Upper lobe of right lung (tissue), 1 donor: ENCODE measurements at regions not wholly inside any gene's neighbourhood (a gene's known extent, or its start where the extent isn't known, plus 50 kb on each side); places are given as distances from the start of the nearest gene placed in this dataset.

Source experiments
- ATAC-seq: fragments of 200-7000 bp; cut with Tn5 transposase; one replicate; pipeline ENCODE4 v1.9.1; 2020; ENCODE audit warnings: mild to moderate bottlenecking, moderate library complexity
- DNase-seq: peaks from one replicate; pipeline ENCODE4 v3.0.0-alpha.2; 2020
- H3K27ac ChIP-seq: fragments of 200-600 bp; one replicate; pipeline ENCODE4 v1.8.0; 2022
- H3K27me3 ChIP-seq: fragments of 200-600 bp; one replicate; pipeline ENCODE4 v1.8.0; 2022; ENCODE audit warnings: mild to moderate bottlenecking
- H3K36me3 ChIP-seq: fragments of 200-600 bp; one replicate; pipeline ENCODE4 v1.8.0; 2022
- H3K4me1 ChIP-seq: fragments of 200-600 bp; one replicate; pipeline ENCODE4 v1.8.0; 2022
- H3K4me3 ChIP-seq: fragments of 200-600 bp; one replicate; pipeline ENCODE4 v1.8.0; 2022; ENCODE audit warnings: mild to moderate bottlenecking
- H3K9me3 ChIP-seq: fragments of 200-600 bp; one replicate; pipeline ENCODE4 v1.8.0; 2022
- intact Hi-C: fragments of 100-400 bp; cut with DNase I; formaldehyde crosslinking; loops from one replicate; pipeline ENCODE4 v1.11.0; 2022
- TF ChIP-seq, protein P1 (sequence below): fragments of 200-600 bp; IDR thresholded peaks from one replicate; pipeline ENCODE4 v1.8.0; 2022; ENCODE audit warnings: antibody characterized with exemption
- donor health status: DM: no; HTN: yes; CAD: no; lungs with severe emphysema.

DNA sequence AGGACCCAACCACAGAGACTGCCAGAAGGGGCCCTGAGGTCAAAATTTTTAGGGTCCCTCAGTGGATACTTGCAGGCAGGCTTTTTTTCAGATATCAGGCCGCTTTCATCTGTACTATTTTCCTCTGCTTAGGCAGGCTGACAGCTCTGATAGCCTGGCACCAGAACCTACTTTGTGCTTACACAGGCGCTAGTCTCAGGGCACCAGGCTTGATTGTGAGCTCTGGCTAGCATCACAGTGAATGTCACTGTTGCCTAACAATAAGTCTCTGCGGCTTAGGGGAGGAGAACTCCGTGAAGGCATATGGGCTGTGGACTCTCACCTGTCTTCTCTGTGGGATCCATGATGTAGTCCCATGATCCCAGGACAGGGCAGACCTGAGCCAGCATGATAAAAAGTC, 738.1 kb upstream of the TSPY4 start:
- no peaks in the 10 kb centered on the region for H3K9me3 ChIP-seq
- TF ChIP-seq, protein P1, sequence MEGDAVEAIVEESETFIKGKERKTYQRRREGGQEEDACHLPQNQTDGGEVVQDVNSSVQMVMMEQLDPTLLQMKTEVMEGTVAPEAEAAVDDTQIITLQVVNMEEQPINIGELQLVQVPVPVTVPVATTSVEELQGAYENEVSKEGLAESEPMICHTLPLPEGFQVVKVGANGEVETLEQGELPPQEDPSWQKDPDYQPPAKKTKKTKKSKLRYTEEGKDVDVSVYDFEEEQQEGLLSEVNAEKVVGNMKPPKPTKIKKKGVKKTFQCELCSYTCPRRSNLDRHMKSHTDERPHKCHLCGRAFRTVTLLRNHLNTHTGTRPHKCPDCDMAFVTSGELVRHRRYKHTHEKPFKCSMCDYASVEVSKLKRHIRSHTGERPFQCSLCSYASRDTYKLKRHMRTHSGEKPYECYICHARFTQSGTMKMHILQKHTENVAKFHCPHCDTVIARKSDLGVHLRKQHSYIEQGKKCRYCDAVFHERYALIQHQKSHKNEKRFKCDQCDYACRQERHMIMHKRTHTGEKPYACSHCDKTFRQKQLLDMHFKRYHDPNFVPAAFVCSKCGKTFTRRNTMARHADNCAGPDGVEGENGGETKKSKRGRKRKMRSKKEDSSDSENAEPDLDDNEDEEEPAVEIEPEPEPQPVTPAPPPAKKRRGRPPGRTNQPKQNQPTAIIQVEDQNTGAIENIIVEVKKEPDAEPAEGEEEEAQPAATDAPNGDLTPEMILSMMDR: no peak
- intact Hi-C loops: no loop called here
- H3K36me3 ChIP-seq: no peaks in the 10 kb centered on the region
- ATAC-seq (no peak), DNase-seq (no peak)
- H3K27me3 ChIP-seq: no peaks in the 10 kb centered on the region
- H3K4me1 ChIP-seq: no peaks in the 10 kb centered on the region
- H3K27ac ChIP-seq: no peak overlapping the region
- no peak overlapping the region for H3K4me3 ChIP-seq

DNA sequence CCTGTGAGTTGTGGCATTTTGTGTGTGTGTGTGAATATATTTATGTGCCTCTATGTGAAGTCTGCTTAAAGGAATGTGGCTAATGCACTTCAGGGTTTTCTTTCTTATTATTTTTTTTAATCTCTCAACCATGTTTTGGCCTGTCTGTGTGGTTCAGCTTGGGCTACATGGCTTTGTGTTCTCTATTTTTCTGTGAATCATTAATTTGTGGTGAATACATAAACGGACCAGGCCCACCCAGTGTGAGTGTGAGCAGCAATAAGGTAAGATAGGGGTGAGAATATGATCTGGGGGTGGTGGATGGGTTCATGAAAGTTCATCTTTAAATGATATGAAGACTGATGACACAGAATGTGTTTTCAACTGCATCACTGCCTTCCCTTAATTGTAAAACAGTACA, 726.6 kb upstream of the TSPY4 start:
- TF ChIP-seq, protein P1: no peak
- H3K4me1 ChIP-seq: no peaks in the 10 kb centered on the region
- ATAC-seq (no peak), DNase-seq (no peak)
- no peaks in the 10 kb centered on the region for H3K9me3 ChIP-seq
- intact Hi-C loops: no loop called here
- H3K27ac ChIP-seq: no peak overlapping the region
- no peaks in the 10 kb centered on the region for H3K36me3 ChIP-seq
- no peaks in the 10 kb centered on the region for H3K27me3 ChIP-seq
- H3K4me3 ChIP-seq: no peak overlapping the region

DNA sequence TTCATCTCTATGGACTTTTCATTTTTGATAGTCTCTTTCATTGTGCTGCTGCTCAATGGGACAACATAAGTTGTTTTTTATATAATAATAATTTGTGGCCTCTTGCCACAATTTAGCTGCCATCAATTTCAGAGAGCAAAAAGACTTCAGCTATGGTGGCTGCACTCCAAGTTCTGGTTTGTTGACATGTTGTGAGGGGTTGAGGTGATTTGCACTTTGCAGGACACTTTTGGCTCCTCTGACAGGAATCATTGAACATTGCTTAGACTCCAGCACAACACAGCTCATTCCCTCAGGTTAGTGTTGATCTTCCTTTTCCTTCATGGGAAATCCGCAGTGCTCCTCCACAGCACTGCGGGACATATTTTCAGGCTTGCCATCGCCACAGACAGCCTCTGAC, 725.4 kb upstream of the TSPY4 start:
- intact Hi-C loops: no loop called here
- H3K9me3 ChIP-seq: no peaks in the 10 kb centered on the region
- H3K36me3 ChIP-seq: no peaks in the 10 kb centered on the region
- H3K27ac ChIP-seq: no peak overlapping the region
- no peaks in the 10 kb centered on the region for H3K27me3 ChIP-seq
- TF ChIP-seq, protein P1: no peak
- H3K4me1 ChIP-seq: no peaks in the 10 kb centered on the region
- H3K4me3 ChIP-seq: no peak overlapping the region
- DNase-seq: no peak
- no peak for ATAC-seq

DNA sequence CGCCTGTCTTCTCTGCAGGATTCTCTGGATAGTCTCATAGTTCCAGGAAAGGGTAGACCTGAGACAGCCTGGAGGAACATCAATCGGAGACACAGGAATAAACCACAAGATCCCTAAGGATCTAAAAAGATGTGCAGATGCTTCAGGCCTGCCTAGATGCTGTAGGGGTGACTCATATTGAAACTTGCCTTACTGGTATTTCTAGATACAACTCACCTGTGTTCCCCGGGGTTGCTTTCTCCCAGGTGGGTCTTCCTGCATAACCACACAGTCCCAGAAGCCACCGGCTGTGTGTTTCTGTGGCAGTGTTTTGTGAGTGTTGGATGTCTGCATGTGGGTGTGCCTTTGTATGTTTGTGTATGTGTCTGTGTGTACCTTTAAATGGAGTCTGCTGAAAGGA, 719.0 kb upstream of the TSPY4 start:
- no peak for DNase-seq
- Histone ChIP-seq H3K4me3 (no peak overlapping the region), H3K27me3 (no peaks in the 10 kb centered on the region), H3K36me3 (no peaks in the 10 kb centered on the region), H3K9me3 (no peaks in the 10 kb centered on the region), H3K27ac (no peak overlapping the region), H3K4me1 (no peaks in the 10 kb centered on the region)
- ATAC-seq: no peak
- intact Hi-C loops: no loop called here
- TF ChIP-seq, protein P1: no peak

DNA sequence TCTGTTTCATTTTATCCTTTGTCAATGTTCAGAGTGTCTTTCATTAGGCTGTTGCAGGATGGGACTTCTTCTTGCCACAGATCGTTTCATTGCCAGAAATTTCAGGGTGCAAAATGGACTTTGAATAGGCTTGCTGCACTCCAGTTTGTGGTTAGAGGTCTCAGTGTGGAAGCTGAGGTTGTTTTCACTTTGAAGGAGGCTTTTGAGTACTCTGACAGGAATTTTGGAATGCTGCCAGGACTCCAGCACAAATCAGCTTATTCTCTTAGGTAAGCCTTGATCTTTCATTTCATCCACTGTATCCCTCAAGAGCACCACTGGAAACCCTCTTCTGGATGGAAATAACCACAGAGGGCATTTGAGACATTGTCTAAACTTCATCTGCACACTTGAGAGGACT, 715.1 kb upstream of the TSPY4 start:
- Histone ChIP-seq H3K9me3 (no peaks in the 10 kb centered on the region), H3K4me1 (no peaks in the 10 kb centered on the region), H3K27me3 (no peaks in the 10 kb centered on the region), H3K36me3 (no peaks in the 10 kb centered on the region), H3K27ac (no peak overlapping the region), H3K4me3 (no peak overlapping the region)
- DNase-seq (no peak), ATAC-seq (no peak)
- TF ChIP-seq, protein P1: no peak
- intact Hi-C loops: no loop called here

DNA sequence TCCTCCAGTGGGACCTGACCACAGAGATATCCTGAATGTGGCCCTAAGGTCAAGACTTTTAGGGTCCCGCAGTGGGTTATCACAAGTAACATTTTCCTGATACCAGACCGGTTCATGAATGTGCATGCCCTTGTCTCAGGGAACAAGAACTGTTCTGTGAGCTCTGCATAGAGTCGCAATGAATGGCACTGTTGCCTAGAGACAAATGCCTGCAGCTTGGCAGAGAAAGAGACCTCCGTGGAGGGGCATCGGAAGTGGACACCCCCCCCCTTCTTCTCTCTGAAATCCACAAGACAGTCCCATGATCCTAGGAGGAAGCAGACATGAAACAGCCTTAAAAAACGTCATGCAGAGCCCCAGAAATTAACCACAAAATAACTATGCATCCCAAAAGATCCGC, 714.4 kb upstream of the TSPY4 start:
- TF ChIP-seq, protein P1: no peak
- Histone ChIP-seq H3K36me3 (no peaks in the 10 kb centered on the region), H3K4me1 (no peaks in the 10 kb centered on the region), H3K9me3 (no peaks in the 10 kb centered on the region), H3K27me3 (no peaks in the 10 kb centered on the region), H3K27ac (no peak overlapping the region), H3K4me3 (no peak overlapping the region)
- DNase-seq (no peak), ATAC-seq (no peak)
- intact Hi-C loops: no loop called here
